ENCODE measurements at regions not wholly inside any gene's neighbourhood (a gene's known extent, or its start where the extent isn't known, plus 50 kb on each side); places are given as distances from the start of the nearest gene placed in this dataset.

DNA sequence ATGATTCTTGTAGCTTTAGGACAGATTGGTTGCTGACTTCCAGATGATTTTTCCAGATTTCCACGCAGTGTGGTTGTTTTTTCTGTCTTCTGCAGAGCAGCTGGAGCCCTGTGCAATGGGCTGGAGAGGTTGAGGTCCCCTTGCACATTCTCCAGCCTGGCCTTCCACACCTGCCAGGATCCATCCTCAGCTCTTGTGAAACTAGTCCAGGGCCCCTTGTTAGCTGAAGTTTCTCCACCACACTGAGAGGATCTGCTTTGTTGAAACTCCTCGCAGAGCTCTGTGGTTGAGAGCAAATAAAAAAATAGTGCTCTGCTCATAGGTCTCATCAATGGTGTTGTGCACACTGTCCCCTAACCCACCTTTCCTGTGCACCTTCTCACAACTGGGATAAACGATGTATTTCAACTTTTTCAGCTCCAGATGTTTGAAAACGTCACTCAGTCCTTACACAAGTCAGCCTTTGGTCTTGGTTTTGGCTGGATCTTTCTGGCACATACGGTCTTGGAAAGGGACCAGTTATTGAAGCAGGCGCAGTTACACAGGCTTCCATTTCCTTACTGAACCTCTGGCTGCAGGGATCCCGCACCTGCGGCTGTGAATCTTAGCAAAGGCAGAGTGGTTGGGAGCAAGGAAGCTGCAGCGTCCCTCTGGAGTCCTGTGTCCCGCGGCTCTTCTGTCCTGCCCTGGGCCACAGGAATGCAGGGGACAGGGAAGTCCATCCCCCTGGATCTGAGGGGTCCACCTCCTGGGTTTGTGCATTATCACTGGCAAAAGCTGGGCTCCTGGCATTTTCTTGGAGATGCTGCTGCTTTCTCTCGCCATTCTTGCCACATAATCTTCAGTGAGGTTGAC is 272.0 kb upstream of the DSEL start:
- intact Hi-C loops (cut with DNase I) = no loop called here

GRCh38 chr18:67783196-67783946 is 266.9 kb upstream of the DSEL start:
- Histone ChIP-seq H3K4me1 (ENCODE audit: control insufficient read depth in 2 of 3, insufficient read depth in 2 of 3, low read depth in 1 of 3, low read length in 3 of 3) (no peaks in the 10 kb centered on the region), H3K27me3 (ENCODE audit: control insufficient read depth, insufficient read depth, low read length) (no peaks in the 10 kb centered on the region), H3K36me3 (ENCODE audit: control insufficient read depth in 2 of 3, insufficient read depth in 3 of 3, low read length in 3 of 3) (no peaks in the 10 kb centered on the region), H3K9ac (ENCODE audit: low read length in 3 of 3) (no peak overlapping the region), H3K27ac (ENCODE audit: low read depth in 2 of 2, low read length in 2 of 2) (no peak overlapping the region), H3K9me3 (ENCODE audit: control insufficient read depth in 2 of 3, insufficient read depth in 1 of 3, low read length in 3 of 3) (no peaks in the 10 kb centered on the region), H3K4me3 (ENCODE audit: low read length in 3 of 3) (no peak overlapping the region)
- FAIRE-seq (no peak), DNase-seq (no peak)
- intact Hi-C loops (cut with DNase I) = no loop called here
- no peak for TF ChIP-seq CTCF (IDR thresholded peaks at IDR 0.05; ENCODE audit: borderline replicate concordance, extremely low read depth, insufficient read depth)

More for the DNA sequence above, 272.0 kb upstream of the DSEL start:
- Histone ChIP-seq H3K27me3 (ENCODE audit: control insufficient read depth, insufficient read depth, low read length) (no peaks in the 10 kb centered on the region), H3K27ac (ENCODE audit: low read depth in 2 of 2, low read length in 2 of 2) (no peak overlapping the region), H3K4me3 (ENCODE audit: low read length in 3 of 3) (no peak overlapping the region), H3K9me3 (ENCODE audit: control insufficient read depth in 2 of 3, insufficient read depth in 1 of 3, low read length in 3 of 3) (no peaks in the 10 kb centered on the region), H3K36me3 (ENCODE audit: control insufficient read depth in 2 of 3, insufficient read depth in 3 of 3, low read length in 3 of 3) (no peaks in the 10 kb centered on the region), H3K4me1 (ENCODE audit: control insufficient read depth in 2 of 3, insufficient read depth in 2 of 3, low read depth in 1 of 3, low read length in 3 of 3) (no peaks in the 10 kb centered on the region), H3K9ac (ENCODE audit: low read length in 3 of 3) (no peak overlapping the region)
- FAIRE-seq = no peak
- DNase-seq = no peak
- TF ChIP-seq CTCF (IDR thresholded peaks at IDR 0.05; ENCODE audit: borderline replicate concordance, extremely low read depth, insufficient read depth) = no peak

GRCh38 chr18:67778016-67778415 is 261.5 kb upstream of the DSEL start:
- Histone ChIP-seq H3K4me1 (ENCODE audit: control insufficient read depth in 2 of 3, insufficient read depth in 2 of 3, low read depth in 1 of 3, low read length in 3 of 3) (no peaks in the 10 kb centered on the region), H3K4me3 (ENCODE audit: low read length in 3 of 3) (no peak overlapping the region), H3K9ac (ENCODE audit: low read length in 3 of 3) (no peak overlapping the region), H3K36me3 (ENCODE audit: control insufficient read depth in 2 of 3, insufficient read depth in 3 of 3, low read length in 3 of 3) (no peaks in the 10 kb centered on the region), H3K27me3 (ENCODE audit: control insufficient read depth, insufficient read depth, low read length) (no peaks in the 10 kb centered on the region), H3K9me3 (ENCODE audit: control insufficient read depth in 2 of 3, insufficient read depth in 1 of 3, low read length in 3 of 3) (no peaks in the 10 kb centered on the region), H3K27ac (ENCODE audit: low read depth in 2 of 2, low read length in 2 of 2) (no peak overlapping the region)
- FAIRE-seq (no peak), DNase-seq (no peak)
- intact Hi-C loops (cut with DNase I) = no loop called here
- no peak for TF ChIP-seq CTCF (IDR thresholded peaks at IDR 0.05; ENCODE audit: borderline replicate concordance, extremely low read depth, insufficient read depth)
